Stimulated activated CD4-positive, alpha-beta T cell treated with anti-CD3 and anti-CD28 coated beads, Interleukin-4, amount 100 ng/mL, for 48 hours (primary cell): ENCODE measurements at regions not wholly inside any gene's neighbourhood (a gene's known extent, or its start where the extent isn't known, plus 50 kb on each side); places are given as distances from the start of the nearest gene placed in this dataset.
"Not testable (repeated sequence)": the region's sequence is repeated elsewhere in the genome, so short reads cannot be mapped to it uniquely, and the experiment has no call there.

Experiments
- DNase-seq, 2 donors: peaks; one replicate each; pipeline ENCODE4 v3.0.0-alpha.2; 2020; ENCODE audit warnings: low read depth in 2 of 2

DNA sequence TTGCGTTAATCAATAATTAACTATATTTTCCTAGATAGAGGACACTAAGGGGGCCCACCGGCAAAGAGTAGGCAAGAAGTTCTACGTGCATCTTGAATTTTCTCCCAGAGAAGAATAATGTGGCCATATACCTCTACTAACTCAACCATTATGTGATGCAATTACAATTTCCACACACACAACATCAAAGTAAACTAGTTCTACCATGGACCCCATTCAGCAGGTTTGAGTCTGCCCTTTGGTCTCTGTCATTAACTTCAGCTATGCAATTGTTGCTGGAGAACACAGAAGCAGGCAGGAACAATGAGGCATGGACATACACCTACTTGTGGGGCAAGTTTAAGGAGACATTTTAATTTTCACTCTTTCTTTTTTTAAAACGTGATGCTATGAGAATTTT is 705.9 kb downstream of the PDCD6IP start:
- no peak for DNase-seq

DNA sequence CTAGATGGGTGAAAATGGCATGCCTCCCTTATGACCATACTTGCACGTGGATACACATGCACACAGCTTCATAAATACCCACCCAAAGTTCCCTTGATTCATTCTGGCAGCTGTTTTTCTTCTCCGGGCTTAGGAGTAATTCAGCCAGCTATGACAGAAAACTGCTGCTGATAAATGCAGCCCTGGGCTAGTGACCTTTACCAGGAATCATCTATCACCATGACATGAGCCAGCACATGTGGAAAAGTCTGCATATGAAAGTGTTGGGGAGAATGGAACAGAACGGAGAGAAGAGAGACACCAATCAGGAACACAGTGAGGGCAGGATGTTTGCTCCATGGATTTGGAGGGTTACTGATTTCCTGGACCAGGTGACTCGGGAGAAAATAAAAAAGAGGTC is 706.3 kb downstream of the PDCD6IP start:
- DNase-seq: no peak

DNA sequence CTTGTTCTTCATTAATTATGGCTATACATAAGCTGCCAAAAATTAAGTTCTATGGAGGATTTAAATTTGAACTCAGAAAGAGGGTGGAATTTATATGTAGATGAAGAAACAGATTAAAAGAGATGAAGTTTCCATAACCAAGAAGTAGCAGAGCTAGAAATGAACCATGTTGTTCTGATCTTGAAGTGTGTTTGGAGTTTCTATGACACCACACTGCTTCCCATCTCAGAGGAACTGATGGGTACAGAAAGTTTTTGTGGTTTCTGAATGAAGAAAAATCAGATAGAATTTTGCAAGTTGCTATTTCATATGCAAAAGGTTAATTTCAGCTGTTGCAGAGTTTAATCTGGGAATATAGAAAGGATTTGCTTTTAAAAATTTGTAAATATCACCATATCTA is 710.3 kb downstream of the PDCD6IP start:
- no peak for DNase-seq

DNA sequence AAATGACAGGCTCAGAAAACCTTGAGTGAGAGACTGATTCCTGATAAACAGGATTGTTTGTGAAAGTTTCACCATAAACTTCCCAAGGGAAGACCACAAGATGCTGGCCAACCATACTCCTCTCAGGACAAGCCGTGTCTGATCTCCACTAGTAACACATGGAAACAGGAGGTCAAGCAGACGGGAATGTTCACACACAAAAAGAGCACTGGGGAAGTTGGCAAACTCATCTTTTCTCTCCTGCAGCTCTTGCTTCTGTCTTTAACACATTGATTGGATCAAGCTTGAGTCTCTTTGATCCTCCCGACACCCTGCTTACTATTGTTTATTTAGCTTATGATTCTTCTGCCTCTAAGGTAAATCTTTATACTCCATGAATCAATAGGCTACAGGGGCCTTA is 713.5 kb downstream of the PDCD6IP start:
- no peak for DNase-seq

DNA sequence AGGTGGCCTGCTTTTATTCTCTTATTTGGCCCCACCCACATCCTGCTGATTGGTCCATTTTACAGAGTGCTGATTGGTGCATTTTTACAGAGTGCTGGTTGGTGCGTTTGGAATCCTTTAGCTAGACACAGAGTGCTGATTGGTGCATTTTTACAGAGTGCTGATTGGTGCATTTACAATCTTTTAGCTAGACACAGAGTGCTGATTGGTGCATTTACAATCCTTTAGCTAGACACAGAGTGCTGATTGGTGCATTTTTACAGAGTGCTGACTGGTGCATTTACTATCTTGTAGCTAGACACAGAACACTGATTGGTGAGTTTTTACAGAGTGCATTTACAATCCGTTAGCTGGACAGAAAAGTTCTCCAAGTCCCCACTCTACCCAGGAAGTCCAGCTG is 720.6 kb downstream of the PDCD6IP start:
- not testable (repeated sequence) for DNase-seq

DNA sequence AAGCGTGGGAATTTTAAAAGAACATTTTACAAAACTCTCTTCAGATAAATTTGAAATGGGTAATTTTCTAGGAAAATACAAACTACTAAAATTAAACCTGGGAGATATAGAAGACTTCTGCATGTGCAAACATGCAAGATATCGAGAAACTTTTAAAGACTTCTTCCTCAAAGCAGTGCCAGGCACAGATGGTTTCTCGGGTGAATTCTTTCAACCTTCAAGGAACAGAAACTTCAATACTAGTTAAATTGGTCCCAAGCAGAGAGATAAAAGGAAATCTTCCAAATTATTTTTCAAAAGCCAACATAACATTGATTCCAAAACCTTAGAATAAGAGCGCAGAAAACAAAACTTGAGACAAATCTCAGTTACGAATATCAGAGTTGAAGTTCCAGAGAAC is 732.7 kb downstream of the PDCD6IP start:
- no peak for DNase-seq

DNA sequence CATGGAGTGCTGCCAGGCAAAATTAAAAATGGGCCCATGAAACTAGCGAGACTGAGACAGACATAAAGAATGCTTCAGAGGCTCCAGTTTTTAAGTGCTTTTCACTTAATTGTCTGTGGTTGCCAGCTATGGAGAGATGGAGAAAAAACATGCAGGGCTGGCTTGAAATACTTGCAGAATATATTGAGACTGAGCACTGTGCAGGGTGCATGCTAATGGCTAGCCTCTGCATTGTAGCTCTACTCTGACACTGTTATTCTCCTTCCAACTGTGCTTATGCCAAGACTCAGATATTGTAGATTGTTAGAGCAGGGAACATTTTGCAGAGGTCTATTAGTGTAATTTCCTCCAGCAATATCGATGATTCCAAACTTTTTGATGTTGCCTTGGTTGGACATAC is 735.0 kb downstream of the PDCD6IP start:
- DNase-seq: no peak

DNA sequence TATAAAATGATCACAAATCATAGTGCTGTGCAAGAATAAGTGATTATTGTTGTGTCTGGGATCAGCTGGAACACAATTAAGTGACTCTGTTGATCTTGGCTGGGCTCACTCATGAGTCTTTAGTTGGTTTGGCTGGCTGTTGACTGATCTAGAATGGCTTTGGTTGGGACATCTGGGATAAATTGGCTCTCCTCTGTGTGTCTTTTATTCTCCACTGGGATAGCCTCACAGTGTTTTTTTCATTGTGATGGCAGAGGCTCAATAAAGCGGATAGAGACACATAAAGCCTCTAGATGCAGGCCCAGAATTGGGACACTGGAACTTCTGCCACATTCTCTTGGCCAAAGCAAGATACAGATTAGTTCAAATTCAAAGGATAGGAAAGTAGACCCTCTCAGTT is 735.6 kb downstream of the PDCD6IP start:
- no peak for DNase-seq

DNA sequence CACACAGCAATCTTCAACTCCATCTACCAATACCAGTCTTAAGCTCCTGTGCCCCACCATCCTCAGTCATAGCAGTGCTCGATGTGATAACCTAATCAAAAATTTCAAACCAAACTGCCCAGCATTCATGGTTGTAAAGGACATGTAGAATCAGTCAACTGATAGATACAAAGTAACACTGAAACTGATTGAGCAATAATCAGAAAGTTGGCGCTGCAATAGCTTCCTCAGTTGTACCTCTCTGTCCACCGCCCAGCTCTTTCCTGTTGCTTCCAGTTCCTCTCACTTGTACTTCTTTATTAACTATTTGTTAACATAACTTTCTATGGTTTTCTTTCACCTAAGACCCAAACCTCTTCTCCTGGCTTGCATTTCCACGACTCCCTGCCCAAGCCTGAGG is 745.7 kb downstream of the PDCD6IP start:
- no peak for DNase-seq

DNA sequence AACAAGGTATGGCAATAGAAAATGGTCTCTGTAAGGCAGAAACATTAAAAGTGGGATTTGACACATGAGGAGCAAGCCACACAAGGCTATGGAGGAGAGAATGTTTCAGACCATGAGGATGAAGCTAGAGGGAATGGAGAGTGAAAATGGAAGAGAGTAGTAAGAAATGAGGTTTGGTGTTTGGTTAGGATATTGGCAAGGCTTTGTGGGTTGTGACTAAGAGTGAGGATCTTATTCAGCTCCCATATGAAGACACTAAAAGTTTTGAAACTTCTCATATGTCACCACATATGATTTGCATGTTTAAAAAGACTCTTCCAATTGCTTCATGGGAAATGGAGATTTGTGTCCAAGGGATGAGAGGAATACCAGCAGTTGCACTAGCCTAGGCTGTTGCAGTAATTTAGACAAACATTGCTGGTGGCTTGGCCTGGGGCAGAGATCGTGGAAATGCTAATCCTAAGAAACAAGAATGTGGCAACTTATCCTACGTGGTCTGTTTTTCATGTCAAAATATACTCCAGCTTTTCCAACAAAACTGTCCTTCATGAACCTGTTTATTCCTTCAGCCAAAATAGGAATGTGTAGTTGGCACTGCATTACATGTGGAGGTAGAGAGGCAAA is 749.0 kb downstream of the PDCD6IP start:
- DNase-seq: no peak

DNA sequence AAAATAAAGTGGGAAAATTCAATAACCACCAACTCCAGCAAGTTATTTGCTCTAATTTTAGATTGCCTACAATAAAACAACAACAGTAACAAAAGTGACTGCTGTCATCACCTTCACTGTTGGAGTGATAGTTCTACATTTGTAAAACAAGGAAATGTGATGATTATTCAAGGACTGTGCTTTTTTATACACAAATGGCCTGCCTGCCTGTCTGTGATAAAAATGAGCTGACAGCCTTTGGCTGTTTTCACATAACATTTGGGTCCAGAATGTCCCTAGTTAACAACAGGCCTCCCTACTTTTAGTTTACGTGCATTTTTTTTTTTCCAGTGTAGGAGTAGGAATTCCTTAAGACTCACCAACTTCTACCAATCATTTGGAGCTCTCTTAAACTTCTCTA is 768.8 kb downstream of the PDCD6IP start:
- DNase-seq: no peak

DNA sequence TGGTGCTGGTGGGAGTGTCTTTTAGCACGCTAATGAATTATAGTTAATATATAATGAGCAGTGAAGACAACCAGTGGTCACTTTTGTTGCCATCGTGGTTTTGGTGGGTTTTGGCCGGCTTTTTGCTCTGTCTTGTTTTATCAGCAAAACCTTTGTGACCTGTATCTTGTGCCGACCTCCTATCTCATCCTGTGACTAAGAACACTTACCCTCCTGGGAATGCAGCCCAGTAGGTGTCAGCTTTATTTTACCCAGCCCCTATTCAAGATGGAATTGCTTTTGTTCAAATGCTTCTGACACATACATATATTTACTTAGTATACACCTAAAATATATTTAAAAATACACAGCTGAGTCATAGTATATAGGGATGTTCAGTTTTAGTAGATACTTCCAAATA is 770.3 kb downstream of the PDCD6IP start:
- DNase-seq: no peak

DNA sequence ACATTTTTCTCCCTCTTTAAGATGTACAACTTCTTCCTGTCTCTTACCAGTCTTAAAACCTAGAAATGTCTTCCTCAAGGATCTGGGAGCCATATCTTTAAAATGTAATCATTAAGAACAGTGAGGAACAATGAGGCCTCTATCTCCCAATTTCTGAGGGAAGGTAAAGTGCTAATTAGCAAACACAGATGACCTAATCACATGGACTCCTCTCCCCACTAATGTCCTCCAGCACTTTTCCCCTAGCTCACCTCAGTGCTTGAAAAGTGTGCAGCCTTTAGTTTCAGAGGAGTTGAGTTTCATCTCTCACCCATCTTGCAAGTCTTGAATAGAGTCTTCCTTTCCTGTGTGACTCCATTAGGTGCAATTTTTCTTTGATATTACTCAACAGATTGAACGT is 771.0 kb downstream of the PDCD6IP start:
- no peak for DNase-seq

DNA sequence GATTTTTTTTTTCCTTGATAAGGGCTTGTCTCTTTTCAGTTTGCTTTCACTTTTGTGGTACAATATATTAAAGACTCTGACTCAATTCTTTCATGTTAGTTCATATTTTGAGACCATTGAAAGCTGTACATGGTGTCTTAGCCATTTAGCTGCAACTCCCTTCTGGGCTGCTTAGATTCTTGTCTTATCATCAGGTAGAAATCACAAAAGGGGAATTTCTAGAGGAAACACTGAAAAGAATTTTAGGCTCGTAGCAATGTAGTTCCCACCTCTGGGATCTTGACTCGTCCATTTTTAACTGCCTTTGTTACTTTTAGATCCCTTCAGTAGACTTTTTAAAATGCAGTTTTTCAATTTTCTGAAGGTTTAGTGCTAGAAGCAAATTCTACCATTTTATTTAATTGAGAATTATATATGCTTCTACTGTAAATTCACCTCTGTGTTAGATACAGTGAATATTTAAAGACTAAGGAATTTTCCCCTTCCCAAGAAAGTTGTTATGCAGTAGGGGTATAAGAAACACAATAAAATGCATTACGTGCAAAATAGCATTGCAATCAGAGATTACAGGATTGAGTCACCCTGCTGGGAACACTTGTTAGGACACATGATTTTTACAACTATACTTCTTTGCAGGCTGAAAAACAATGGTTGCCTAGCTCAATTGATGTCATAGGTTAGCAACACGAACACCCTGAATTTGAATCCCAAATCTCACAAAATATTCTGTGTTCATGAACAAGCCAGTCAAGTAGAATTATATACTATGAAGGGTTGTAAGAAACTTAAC is 772.7 kb downstream of the PDCD6IP start:
- DNase-seq: no peak

DNA sequence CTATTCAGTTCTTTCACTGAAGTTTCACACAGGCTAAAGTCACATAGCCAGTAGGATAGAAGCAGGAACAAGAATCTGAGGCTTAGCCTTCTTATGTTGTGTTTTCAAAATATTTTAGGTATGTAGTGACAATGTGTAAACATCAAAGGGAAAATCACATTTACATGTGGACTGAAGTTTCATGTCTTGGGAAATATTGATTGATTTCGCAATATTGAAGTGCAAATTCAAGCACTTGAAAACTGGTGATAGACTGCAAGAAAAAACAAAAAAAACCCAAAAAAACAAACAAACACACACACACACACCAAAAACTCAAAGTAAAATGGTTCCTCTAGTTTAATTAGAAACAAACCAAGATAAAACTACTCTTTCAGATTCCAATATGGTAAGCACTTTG is 773.3 kb downstream of the PDCD6IP start:
- no peak for DNase-seq

DNA sequence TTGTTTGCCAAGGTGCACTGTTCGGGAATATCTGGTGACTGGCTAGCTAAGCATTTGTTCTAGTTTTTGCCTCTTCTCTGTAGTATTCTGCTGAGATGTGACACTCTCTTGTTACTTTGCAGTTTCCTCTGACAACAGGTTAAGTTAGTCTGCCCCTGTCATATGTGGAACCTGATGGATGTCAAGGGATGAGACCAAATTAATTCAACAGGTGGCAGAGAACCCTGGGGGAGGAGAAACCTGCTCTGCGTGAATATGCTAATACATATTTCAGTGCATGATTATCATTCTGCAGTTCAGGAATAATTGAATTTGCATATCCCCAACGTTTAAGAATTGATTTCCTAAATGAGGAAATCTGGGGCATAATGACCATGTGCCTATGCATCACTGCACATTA is 777.3 kb downstream of the PDCD6IP start:
- no peak for DNase-seq

DNA sequence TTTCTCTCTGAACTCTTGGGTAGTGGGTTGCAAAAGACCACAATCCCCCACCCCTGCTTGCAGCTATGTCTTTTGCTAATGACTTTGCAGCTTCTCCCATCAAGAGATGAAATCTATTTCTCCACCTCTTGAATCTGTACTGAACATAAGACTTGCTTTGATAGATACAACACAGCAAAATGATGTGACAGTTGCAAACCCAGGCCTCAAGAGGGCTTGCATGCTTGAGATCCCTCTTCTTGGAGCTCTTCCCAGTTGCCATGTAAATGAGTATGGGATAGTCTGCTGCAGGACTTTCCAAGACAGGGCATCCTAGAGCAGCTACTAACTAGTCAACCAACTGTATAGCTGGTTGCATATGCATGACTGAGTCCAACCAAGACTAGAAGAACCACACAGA is 783.6 kb downstream of the PDCD6IP start:
- DNase-seq: no peak

DNA sequence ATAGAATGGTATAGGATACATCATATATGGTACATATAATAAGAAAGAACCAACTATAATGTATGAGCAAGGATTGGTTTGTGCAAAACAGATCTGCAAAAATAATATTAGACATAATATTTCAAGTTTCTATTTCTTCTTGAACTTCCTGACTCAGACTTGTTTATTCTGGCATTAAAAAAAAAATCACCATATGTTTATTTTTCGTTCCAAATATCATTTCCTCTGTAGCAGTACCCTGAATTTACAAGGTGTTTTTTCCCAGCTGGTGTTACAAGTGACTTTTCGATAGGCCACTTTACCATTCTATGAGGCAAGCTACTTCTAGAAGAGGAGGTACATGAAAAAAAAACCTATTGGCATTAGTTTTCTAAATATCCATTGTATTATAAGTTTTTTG is 785.0 kb downstream of the PDCD6IP start:
- no peak for DNase-seq

DNA sequence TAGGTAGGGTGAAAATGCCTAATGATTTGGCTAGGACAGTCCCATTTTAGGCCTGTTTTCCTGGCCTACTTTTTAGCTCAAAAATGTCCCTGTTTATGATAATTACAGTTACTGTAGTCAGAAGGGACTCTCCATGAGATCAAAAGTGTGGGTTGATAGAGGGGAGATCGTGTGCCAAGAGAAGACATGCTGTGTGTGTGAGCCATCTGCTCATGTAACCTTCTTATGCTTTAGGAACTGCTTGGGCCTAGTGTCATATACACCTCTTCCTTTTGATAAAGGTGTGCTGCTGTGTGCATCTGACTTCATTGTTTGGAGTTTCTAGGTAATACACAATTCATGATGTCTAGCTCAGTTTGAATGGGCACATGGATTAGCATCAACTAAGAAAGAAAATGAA is 786.5 kb downstream of the PDCD6IP start:
- DNase-seq: no peak

DNA sequence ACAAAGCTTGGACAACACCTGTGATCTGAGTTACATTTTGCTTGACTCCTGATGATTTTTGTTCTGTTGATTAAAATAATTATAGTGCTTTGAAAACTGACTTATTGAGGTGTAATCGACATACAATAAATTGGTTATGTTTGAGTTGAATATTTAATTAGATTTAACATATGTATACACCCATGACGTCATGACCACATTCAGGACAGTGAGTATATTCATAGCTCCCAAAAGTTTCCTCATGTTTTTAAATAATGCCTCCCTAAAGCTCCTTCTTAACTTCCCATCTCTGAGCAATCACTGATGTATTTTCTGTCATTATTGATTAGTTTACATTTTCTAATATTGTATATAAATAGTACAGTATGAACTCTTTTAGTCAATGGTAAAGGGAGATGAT is 801.2 kb downstream of the PDCD6IP start:
- DNase-seq: no peak

DNA sequence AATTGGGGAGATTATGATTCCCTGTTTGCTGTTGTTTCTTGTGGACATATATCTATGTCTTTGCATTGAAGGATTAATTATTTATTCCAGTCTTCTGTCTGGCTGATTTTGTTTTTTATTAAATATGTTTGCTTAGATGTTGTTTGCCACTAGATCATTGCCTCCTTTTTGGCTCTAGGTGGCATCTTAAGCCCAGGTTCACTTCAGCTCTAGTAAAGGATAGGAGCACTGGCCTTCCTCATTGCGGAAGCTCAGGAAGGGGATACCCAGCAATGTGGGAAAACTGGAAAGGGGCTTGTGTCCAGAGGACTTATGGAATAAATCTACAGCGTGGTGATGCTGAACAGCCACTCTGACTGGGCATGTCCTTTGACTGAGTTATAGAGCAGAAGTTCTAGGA is 821.6 kb downstream of the PDCD6IP start:
- no peak for DNase-seq

DNA sequence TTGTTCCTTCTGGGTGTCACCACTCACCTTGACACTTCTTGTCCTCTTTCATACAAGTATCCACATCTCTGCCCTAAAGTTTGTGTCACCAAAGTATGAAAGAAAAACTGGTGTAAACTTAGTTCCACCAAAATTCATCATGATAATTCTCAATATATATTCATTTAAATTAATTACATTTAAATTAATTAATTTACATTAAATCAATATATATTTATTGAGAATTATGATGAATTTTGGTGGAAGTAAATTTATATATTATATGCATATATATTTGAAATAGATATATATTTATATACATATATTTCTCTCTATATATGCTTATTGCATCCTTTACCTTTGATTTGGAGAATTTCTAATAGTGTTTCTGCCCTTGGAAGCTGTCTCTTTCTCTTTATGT is 828.3 kb downstream of the PDCD6IP start:
- DNase-seq: no peak

DNA sequence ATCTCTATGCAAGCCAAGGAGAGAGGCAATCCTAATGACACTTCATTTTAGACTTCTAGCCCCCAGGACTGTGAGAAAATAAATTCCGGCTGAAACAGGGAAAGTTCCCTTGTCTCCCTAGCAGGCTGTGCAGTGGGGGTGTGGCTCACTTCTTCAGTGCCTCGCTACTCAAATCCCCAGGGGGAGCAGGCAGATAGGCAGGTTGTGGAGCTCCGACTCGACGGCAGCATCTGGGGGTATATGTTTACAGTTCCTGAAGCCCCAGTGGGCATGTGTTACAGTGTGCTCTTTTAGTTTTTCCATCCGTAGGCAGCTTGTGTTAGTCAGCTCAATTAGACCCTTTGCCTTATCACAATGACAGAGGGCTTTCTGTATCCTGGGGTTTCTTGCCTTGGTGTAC is 836.5 kb downstream of the PDCD6IP start:
- DNase-seq: no peak

DNA sequence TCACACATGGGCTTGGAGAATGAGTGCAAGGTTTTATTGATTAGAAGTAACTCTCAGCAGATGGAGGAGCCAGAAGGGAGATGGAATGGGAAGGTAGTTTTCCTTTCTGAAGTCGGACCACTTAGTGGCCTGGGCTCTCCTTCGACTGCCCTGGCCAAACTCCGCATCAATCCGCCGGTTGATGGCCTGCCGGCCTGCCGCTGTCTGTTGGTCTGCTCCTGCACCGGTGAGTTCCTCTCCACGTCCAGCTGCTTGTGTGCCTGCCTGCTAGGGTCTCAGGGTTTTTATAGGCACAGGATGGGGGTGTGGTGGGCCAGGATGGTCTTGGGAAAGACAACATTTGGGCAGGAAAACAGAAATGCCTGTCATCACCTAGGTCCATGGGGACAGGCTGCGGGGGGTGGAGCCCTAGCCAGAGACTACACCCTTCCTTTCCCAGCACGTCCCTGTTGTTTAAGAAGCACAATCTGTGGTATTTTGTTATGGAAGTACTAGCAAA is 837.0 kb downstream of the PDCD6IP start:
- no peak for DNase-seq
